Loucy (cell line): ENCODE measurements at regions not wholly inside any gene's neighbourhood (a gene's known extent, or its start where the extent isn't known, plus 50 kb on each side); places are given as distances from the start of the nearest gene placed in this dataset.

Experiments
- H2AFZ ChIP-seq: fragments of 200-600 bp; sonication (generic); 2 replicates; pipeline ENCODE4 v1.6.0; 2016; ENCODE audit warnings: antibody characterized with exemption, mild to moderate bottlenecking, low read length, moderate library complexity
- H3F3A ChIP-seq: fragments of 200-600 bp; 2 replicates; pipeline ENCODE4 v1.6.0; 2016; ENCODE audit warnings: antibody characterized with exemption, low read depth, mild to moderate bottlenecking
- H3K27me3 ChIP-seq: fragments of 200-600 bp; sonication (generic); 2 replicates; pipeline ENCODE4 v1.6.1; 2014; ENCODE audit warnings: low read length, mild to moderate bottlenecking; ENCODE audit not compliant: insufficient read depth, poor library complexity, severe bottlenecking
- H3K36me3 ChIP-seq: fragments of 200-600 bp; sonication (generic); 2 replicates; pipeline ENCODE4 v1.6.1; 2016; ENCODE audit warnings: low read length; ENCODE audit not compliant: insufficient read depth
- H3K4me1 ChIP-seq: fragments of 200-600 bp; sonication (generic); 2 replicates; pipeline ENCODE4 v1.5.1; 2014; ENCODE audit warnings: low read length, mild to moderate bottlenecking; ENCODE audit not compliant: insufficient read depth, poor library complexity, severe bottlenecking
- H3K4me2 ChIP-seq: fragments of 200-600 bp; sonication (generic); 2 replicates; pipeline ENCODE4 v1.6.0; 2014; ENCODE audit warnings: antibody characterized with exemption, low read length, low read depth, mild to moderate bottlenecking; ENCODE audit not compliant: poor library complexity, severe bottlenecking
- H3K4me3 ChIP-seq: fragments of 200-600 bp; sonication (generic); 2 replicates; pipeline ENCODE4 v1.5.1; 2014; ENCODE audit warnings: low read length, mild to moderate bottlenecking, mixed read lengths; ENCODE audit not compliant: poor library complexity, severe bottlenecking
- H3K79me2 ChIP-seq: fragments of 200-600 bp; sonication (generic); 2 replicates; pipeline ENCODE4 v1.6.1; 2014; ENCODE audit warnings: low read length; ENCODE audit not compliant: insufficient read depth
- H3K9ac ChIP-seq: fragments of 200-600 bp; sonication (generic); 2 replicates; pipeline ENCODE4 v1.6.0; 2014; ENCODE audit warnings: mild to moderate bottlenecking, low read depth, low read length, moderate library complexity; ENCODE audit not compliant: poor library complexity, severe bottlenecking
- H3K9me2 ChIP-seq: fragments of 200-600 bp; sonication (generic); replicated peaks from 2 replicates; pipeline ENCODE4 v1.6.1; 2016; ENCODE audit warnings: low read depth, low read length, mixed read lengths
- H3K9me3 ChIP-seq: fragments of 200-600 bp; sonication (generic); 2 replicates; pipeline ENCODE4 v1.6.1; 2014; ENCODE audit warnings: mild to moderate bottlenecking, antibody characterized with exemption, low read length, low read depth; ENCODE audit not compliant: insufficient read depth
- H4K20me1 ChIP-seq: fragments of 200-600 bp; sonication (generic); 2 replicates; pipeline ENCODE4 v1.6.0; 2014; ENCODE audit warnings: antibody characterized with exemption, low read length, mild to moderate bottlenecking; ENCODE audit not compliant: insufficient read depth, poor library complexity, severe bottlenecking
- CTCF ChIP-seq: fragments of 200-600 bp; sonication (generic); conservative IDR thresholded peaks from 2 replicates; pipeline ENCODE4 v1.5.1; 2014; ENCODE audit warnings: mild to moderate bottlenecking, antibody characterized with exemption, low read length
- EZH2phosphoT487 ChIP-seq: fragments of 200-600 bp; IDR thresholded peaks from 2 replicates; pipeline ENCODE4 v1.6.1; 2018; ENCODE audit warnings: antibody characterized with exemption, mild to moderate bottlenecking, moderate library complexity, borderline replicate concordance

GRCh38 chr10:1847361-1847760 lies 110.0 kb upstream of the ADARB2 start:
- no peak overlapping the region for H3K4me2 ChIP-seq
- H3K36me3 ChIP-seq: no peaks in the 10 kb centered on the region
- no peaks in the 10 kb centered on the region for H3F3A ChIP-seq
- no peak overlapping the region for H2AFZ ChIP-seq
- no peak for TF ChIP-seq CTCF
- TF ChIP-seq EZH2phosphoT487: no peak
- no peaks in the 10 kb centered on the region for H3K9me2 ChIP-seq
- no peaks in the 10 kb centered on the region for H3K9me3 ChIP-seq
- H3K9ac ChIP-seq: no peak overlapping the region
- peaks cover 12% of the 10 kb centered on the region for H3K4me1 ChIP-seq
- no peak overlapping the region for H3K4me3 ChIP-seq
- no peaks in the 10 kb centered on the region for H3K27me3 ChIP-seq
- no peaks in the 10 kb centered on the region for H4K20me1 ChIP-seq
- H3K79me2 ChIP-seq: no peaks in the 10 kb centered on the region

GRCh38 chr10:1846032-1846431 lies 108.7 kb upstream of the ADARB2 start:
- no peak overlapping the region for H3K4me2 ChIP-seq
- H2AFZ ChIP-seq: no peak overlapping the region
- no peaks in the 10 kb centered on the region for H3K9me3 ChIP-seq
- H3K9me2 ChIP-seq: no peaks in the 10 kb centered on the region
- H3K9ac ChIP-seq: no peak overlapping the region
- no peaks in the 10 kb centered on the region for H4K20me1 ChIP-seq
- H3K27me3 ChIP-seq: no peaks in the 10 kb centered on the region
- no peaks in the 10 kb centered on the region for H3F3A ChIP-seq
- H3K36me3 ChIP-seq: no peaks in the 10 kb centered on the region
- no peak overlapping the region for H3K4me3 ChIP-seq
- no peaks in the 10 kb centered on the region for H3K79me2 ChIP-seq
- peaks cover 14% of the 10 kb centered on the region for H3K4me1 ChIP-seq
- TF ChIP-seq CTCF (no peak), EZH2phosphoT487 (no peak)

- Histone ChIP-seq H3F3A (0 out of 2 replicates have a peak, but pooled peaks cover 3% of the 10 kb centered on the region), H3K9me3 (no peaks in the 10 kb centered on the region), H3K27me3 (no peaks in the 10 kb centered on the region), H3K9ac (no peak overlapping the region), H3K4me3 (no peak overlapping the region), H4K20me1 (no peaks in the 10 kb centered on the region), H3K79me2 (no peaks in the 10 kb centered on the region), H3K4me2 (no peak overlapping the region), H2AFZ (no peak overlapping the region), H3K9me2 (no peaks in the 10 kb centered on the region), H3K4me1 (peaks cover 29% of the 10 kb centered on the region), H3K36me3 (no peaks in the 10 kb centered on the region)
- no peak for TF ChIP-seq CTCF
- no peak for TF ChIP-seq EZH2phosphoT487
Measured at GRCh38 chr10:1841759-1842158, 104.4 kb upstream of the ADARB2 start.
